ENCODE measurements at regions not wholly inside any gene's neighbourhood (a gene's known extent, or its start where the extent isn't known, plus 50 kb on each side); places are given as distances from the start of the nearest gene placed in this dataset.

- intact Hi-C loops (cut with micrococcal nuclease), result no loop called here
- no peaks in the 10 kb centered on the region for H3K9me3 Mint-ChIP-seq
- H3K27ac Mint-ChIP-seq, result no peak overlapping the region
- DNase-seq (no peak), ATAC-seq (no peak)
- H3K36me3 Mint-ChIP-seq (ENCODE audit: low read depth), result no peaks in the 10 kb centered on the region
- no peaks in the 10 kb centered on the region for H3K4me1 Mint-ChIP-seq (ENCODE audit: low read depth)
- ChIA-PET CTCF (interaction anchor here (1.4 kb wide), 1 partner anchor 14 kb away, joined by 4 read pairs; no protein-coding TSS in a partner anchor), POLR2A (no interaction called here)
- H3K27me3 Mint-ChIP-seq, result no peaks in the 10 kb centered on the region
- TF ChIP-seq, protein P1, sequence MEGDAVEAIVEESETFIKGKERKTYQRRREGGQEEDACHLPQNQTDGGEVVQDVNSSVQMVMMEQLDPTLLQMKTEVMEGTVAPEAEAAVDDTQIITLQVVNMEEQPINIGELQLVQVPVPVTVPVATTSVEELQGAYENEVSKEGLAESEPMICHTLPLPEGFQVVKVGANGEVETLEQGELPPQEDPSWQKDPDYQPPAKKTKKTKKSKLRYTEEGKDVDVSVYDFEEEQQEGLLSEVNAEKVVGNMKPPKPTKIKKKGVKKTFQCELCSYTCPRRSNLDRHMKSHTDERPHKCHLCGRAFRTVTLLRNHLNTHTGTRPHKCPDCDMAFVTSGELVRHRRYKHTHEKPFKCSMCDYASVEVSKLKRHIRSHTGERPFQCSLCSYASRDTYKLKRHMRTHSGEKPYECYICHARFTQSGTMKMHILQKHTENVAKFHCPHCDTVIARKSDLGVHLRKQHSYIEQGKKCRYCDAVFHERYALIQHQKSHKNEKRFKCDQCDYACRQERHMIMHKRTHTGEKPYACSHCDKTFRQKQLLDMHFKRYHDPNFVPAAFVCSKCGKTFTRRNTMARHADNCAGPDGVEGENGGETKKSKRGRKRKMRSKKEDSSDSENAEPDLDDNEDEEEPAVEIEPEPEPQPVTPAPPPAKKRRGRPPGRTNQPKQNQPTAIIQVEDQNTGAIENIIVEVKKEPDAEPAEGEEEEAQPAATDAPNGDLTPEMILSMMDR (IDR thresholded peaks at IDR 0.05), result no peak
- H3K4me3 Mint-ChIP-seq, result no peak overlapping the region
Observed at GRCh38 chr4:17038510-17039176, 140.2 kb upstream of the LDB2 start.

- Mint-ChIP-seq H3K27me3 (peaks cover 4% of the 10 kb centered on the region), H3K4me3 (no peak overlapping the region), H3K4me1 (ENCODE audit: low read depth) (no peaks in the 10 kb centered on the region), H3K27ac (no peak overlapping the region), H3K9me3 (no peaks in the 10 kb centered on the region), H3K36me3 (ENCODE audit: low read depth) (no peaks in the 10 kb centered on the region)
- ATAC-seq, result no peak
- POLR2A ChIA-PET, result no interaction called here
- intact Hi-C loops (cut with micrococcal nuclease), result no loop called here
- TF ChIP-seq, protein P1 (IDR thresholded peaks at IDR 0.05), result no peak
- no peak for DNase-seq
- CTCF ChIA-PET, result no interaction called here
Observed at GRCh38 chr4:17033768-17034181, 135.3 kb upstream of the LDB2 start.

DNA sequence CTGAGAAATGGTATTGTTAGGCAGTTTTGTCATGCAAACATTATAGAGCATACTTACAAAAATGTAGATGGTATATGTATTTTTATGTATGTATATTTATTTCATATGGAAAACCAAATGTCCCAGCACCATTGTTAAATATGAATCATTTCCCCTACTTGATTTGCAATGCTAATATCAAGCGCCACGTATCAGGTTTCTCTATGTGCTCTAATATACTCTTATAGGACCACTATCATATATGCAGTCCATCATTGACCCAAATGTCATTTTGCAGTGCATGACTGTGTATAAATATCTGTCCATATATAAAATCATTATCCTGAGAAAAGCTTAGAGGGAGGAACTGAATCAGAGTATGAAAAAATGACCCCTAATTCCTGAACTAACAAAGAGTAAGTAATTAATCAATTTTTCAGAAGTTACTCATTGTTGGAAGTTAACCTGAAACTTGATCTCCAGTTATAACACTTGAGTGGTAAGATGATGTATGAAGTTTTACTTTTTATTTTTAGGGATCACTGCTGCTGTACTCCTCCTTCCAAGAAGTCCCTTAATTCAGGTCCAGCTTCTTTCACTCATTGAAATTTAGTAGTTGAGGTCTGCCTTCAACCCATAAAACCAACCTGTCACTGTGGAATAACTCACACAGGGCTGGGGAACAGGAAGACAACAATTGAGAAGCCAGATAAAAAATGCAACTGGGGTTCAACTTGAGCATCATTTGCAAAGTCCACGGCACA is 134.8 kb upstream of the LDB2 start:
- Mint-ChIP-seq H3K9me3 (no peaks in the 10 kb centered on the region), H3K27ac (no peak overlapping the region), H3K4me3 (no peak overlapping the region), H3K27me3 (peaks cover 4% of the 10 kb centered on the region), H3K36me3 (ENCODE audit: low read depth) (no peaks in the 10 kb centered on the region), H3K4me1 (ENCODE audit: low read depth) (no peaks in the 10 kb centered on the region)
- ChIA-PET CTCF (no interaction called here), POLR2A (no interaction called here)
- ATAC-seq (no peak), DNase-seq (no peak)
- TF ChIP-seq, protein P1 (IDR thresholded peaks at IDR 0.05), result no peak
- intact Hi-C loops (cut with micrococcal nuclease), result no loop called here

DNA sequence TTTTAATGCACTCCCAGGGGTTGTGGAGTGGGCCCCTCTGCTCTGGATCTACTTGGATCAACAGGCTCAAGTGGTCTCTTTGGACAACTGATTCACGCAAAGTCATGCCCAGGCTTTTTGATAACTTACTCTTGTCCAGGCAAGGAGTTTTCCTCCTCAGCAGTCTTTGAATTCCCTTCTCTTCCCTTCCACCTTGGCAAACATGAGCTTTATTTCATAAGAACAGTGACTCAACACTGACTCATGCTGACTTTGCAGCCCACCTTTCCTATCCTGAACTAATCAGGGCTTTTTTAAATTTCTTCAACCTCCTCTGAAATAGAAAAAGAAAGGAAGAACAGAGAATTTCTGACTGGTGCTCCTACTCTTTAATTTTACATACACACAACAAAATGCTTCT is 132.1 kb upstream of the LDB2 start:
- Mint-ChIP-seq H3K4me1 (ENCODE audit: low read depth) (no peaks in the 10 kb centered on the region), H3K9me3 (no peaks in the 10 kb centered on the region), H3K27me3 (peaks cover 4% of the 10 kb centered on the region), H3K27ac (no peak overlapping the region), H3K36me3 (ENCODE audit: low read depth) (no peaks in the 10 kb centered on the region), H3K4me3 (no peak overlapping the region)
- POLR2A ChIA-PET, result no interaction called here
- CTCF ChIA-PET, result no interaction called here
- no peak for ATAC-seq
- TF ChIP-seq, protein P1 (IDR thresholded peaks at IDR 0.05), result no peak
- intact Hi-C loops (cut with micrococcal nuclease), result no loop called here
- DNase-seq, result no peak

DNA sequence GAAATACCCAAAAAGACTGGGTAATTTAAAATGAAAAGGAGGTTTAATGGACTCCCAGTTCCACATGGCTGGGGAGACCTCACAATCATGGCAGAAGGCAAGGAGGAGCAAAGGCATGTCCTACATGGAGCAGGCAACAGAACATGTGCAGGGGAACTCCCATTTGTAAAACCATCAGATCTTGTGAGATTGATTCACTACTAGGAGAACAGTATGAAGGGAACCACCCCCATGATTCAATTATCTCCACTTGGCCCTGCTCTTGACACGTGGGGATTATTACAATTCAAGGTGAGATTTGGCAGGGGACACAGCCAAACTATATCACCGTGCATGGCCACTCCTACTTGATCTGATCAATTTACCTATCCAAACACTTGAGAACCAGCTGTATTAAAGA is 131.5 kb upstream of the LDB2 start:
- POLR2A ChIA-PET, result no interaction called here
- Mint-ChIP-seq H3K27ac (no peak overlapping the region), H3K36me3 (ENCODE audit: low read depth) (no peaks in the 10 kb centered on the region), H3K4me3 (no peak overlapping the region), H3K4me1 (ENCODE audit: low read depth) (no peaks in the 10 kb centered on the region), H3K27me3 (peaks cover 4% of the 10 kb centered on the region), H3K9me3 (no peaks in the 10 kb centered on the region)
- intact Hi-C loops (cut with micrococcal nuclease), result no loop called here
- DNase-seq (no peak), ATAC-seq (no peak)
- TF ChIP-seq, protein P1 (IDR thresholded peaks at IDR 0.05), result no peak
- CTCF ChIA-PET, result no interaction called here

Data from activated CD8-positive, alpha-beta T cell treated with anti-CD3 and anti-CD28 coated beads for 36 hours (primary cell).